CMK (cell line): ENCODE measurements at regions not wholly inside any gene's neighbourhood (a gene's known extent, or its start where the extent isn't known, plus 50 kb on each side); places are given as distances from the start of the nearest gene placed in this dataset.
"Not testable (repeated sequence)": the region's sequence is repeated elsewhere in the genome, so short reads cannot be mapped to it uniquely, and the experiment has no call there.

ENCODE experiments used
- DNase-seq: peaks from one replicate; pipeline ENCODE4 v3.0.0-alpha.2; 2010; ENCODE audit warnings: low read depth

DNA sequence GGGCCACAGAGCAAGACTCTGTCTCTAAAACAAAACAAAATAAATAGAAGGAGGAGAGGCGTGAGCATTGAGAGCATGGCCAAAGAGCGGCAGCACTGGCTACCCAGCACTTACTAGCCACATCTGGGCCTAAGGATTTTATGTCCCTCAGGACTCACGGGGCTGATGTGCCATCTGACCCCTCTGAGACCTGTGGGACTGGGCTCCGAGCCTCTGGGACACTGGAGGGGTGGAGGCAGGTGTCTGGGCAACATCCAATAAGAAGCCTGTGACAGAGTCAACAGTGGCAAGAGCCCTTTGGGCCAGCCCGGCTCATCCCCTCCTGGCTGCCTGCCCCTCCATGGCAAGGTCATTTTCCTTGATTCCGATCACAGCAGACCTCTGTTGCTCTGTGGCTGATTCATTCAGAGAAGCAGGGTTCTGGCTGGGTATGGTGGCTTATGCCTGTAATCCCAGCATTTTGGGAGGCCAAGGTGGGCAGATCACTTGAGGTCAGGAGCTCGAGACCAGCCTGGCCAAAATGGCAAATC, 60.7 kb downstream of the RRM2 start:
- no peak for DNase-seq

DNA sequence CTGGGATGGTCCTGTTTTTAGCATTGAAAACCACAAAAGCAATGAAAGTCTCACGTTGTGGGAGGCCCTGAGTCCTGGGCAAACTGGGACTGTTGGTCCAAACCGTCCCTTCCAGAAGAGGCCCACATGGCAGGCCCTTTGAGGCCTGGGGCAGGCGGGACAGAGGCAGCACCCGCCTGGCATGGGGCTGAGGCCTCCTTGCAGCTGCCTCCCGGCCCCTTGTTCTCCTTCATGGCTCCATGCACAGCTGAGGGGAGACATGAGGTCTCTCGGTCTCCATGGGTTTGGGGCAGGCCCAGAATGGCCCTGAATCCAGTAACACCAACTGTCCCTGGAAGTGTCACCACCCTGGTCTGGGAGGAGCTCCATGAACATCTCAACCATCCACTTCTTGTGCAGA, 61.9 kb downstream of the RRM2 start:
- DNase-seq = no peak

DNA sequence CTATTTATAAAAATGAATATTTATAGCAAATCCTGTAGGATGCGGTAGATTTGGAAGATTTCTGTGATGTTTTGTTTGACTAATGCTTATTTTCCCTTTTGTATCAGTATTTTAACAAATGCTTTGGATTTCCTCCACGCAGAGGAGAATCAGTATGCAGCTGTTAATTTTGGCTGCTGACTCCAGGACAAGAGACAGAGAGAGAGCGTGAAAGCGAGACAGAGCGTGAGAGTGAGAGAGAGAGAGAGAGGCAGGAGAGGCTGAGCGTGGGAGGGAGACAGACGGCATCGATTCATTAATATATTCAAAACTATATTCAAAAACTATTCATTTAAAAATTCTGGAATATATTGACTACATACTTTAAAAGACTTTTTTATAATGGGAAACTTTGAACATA, 62.5 kb downstream of the RRM2 start:
- no peak for DNase-seq

DNA sequence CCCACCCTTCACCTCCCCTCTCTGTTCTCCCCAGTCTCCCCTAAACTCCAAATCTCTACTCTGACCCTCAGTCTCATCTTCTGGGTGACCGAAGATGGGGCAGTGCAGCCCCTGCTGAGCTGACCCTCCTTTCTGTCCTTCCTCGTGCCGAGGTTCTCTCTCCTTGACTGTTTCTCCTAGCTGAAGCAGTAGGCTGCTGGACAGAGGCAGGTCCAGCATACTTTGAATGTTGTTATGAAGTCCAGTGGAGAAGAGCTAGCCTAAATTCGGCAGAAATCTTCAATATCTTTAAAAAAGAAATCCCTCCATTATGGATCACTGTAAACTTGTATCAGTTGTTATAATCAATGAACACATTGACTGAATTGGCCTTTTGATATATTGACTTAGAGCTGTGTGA, 63.2 kb downstream of the RRM2 start:
- DNase-seq = no peak

DNA sequence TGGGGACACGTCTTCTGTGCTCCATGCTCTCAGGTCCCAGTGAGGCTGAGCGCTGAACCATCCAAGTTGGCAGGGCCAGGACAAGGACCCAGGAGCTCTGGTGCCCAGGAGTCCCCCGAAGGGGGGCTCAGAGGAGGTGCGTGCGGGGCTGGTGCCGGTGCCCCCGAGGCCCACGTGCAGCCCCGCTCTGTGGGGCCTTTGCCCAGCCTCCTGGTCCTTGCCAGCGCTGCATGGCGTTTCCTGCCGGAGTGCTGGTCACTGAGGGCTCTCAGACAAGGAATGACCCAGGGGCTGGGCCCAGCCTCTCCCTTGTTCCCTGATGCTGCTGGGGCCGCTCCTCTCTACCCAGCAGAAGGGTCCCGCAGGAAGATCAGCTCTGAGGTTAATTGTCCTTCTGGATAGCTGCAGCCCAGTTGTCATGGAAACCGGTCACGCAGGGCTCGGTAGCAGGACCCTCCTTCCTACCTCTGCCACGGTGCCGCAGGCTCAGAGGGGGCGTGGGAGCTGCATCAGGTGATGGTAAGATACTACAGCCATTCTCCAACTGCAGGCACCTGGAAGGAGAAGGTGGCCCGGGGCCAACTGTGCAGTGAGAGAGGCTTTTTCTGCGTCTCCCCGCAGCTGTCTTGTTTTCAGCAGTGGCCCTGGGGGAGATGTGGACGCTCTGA, 64.5 kb downstream of the RRM2 start:
- DNase-seq = no peak

DNA sequence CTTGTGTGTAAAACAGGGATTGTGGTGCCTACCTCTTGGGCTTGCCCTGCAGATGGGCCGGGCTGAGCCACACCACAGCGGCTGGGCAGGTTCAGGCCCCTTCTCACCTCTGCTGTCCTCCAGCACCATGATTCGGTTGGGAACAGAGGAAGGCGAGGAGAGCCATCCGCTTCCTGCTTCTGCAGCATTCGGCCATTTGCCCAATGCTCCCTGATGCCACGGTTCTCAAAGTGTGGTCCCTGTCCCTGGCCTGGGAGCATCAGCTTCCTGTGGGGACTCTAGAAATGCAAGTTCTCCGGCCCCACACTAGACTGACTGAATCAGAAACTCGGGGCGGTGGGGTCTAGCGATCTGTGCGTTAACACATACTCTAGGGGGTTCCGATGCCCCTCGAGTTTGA, 65.1 kb downstream of the RRM2 start:
- DNase-seq = no peak

DNA sequence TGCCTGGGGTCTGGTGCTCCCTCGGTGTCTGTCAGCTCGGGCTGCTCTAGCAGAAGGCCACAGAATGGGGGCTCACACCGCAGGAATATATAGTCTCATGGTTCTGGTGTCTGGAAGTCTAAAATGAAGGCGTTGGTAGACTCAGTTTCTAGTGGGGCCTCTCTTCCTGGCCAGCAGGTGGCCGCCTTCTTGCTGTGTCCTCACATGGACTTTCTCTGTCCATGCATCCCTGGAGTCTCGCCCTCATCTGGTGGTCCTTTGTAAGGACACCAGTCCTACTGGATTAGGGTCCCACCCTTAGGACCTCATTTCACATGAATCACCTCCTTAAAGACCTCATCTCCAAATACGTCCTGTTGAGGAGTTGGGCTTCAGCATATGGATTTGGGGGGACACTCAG, 65.7 kb downstream of the RRM2 start:
- DNase-seq = peak; percentile 22

DNA sequence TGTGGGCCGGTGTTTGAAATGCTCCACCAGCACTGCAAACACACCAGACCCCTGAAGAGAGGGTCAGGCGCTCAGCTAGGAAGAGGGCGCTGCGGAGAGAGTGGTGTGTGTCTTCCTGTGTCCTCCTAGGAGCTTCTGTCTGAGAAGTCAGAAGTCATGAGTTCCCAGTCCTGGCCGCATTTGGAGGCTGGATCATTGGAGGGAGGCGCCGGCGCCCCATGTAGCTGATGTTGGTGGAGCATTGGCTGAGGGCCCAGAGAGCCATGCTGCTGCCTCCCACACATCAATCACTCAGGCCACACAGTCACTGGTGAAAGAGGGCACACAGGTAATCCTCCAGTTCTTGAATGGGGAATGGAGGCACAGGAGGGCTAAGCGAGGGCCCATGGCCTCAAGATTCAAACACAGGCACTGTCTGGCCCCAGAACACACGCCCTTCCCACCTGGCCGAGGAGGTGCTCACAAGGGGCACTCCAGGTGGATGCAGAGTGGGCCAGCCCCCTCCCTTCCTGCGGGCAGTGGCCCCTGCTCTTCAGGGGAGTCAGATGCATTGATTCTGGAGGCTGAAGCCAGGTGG, 66.3 kb downstream of the RRM2 start:
- DNase-seq = no peak

DNA sequence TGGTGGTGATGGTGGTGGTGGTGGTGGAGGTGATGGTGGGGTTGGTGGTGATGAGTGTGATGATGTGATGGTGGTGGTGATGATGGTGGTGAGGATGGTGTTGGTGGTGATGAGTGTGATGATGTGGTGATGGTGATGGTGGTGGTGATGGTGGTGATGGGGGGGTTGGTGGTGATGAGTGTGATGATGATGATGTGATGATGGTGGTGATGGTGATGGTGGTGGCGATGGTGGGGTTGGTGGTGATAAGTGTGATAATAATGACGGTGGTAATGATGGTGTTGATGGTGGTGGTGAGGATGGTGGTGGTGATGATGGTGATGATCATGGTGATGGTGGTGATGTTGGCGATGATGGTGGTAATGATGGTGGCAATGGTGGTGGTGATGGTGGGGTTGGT, 67.7 kb downstream of the RRM2 start:
- DNase-seq = no peak

DNA sequence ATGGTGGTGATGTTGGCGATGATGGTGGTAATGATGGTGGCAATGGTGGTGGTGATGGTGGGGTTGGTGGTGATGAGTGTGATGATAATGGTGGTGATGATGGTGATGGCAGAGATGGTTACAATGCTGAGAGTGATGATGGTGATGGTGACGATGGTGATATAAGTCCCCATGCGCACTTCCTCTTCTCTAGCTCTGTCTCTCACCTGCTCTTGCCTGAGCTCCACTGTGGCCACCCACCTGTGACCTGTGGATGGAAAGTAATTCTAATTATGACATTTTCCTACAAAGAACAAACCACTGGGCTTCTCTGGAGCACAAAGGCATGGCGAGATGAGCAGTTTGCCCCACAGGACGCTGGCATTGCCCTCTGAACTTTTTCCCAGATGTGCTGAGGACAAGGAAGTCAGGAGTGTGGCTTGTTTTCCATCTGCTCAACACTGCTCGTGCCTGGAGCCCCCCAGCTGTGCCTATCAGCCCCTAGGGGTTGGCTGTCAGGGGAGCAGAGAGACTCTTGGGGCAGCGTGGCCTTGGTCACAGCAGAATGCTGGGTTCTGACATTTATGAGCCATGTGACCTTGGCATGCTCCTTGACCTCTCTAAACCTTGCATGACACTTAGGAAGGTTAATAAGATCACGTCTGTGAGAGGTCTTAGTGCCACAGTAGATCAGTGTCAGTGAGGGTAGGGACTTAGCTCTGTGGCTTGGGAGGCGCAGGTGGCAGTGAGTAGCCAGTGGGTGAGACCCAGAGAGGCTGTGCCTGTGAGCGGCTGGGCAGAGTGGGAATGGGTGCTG, 68.4 kb downstream of the RRM2 start:
- no peak for DNase-seq

DNA sequence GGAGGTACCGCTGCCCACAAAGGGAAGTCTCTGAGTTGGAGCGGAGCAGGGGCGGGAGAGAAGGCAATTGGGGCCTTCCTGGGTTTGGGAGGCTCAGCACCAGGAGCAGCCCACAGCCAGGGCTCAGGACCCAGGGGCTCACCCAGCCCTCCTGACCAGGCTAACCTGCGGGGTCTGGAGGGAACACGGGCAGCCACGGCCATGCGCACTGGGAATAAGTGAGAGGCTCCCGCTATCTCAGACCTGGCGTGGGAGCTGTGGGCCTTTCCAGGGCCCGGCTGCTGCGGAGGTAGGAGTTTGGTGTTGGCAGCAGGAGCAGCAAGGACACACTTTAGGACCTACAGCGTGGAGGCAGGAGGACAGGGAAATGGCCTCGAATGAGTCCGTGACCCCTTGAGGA, 69.0 kb downstream of the RRM2 start:
- no peak for DNase-seq

DNA sequence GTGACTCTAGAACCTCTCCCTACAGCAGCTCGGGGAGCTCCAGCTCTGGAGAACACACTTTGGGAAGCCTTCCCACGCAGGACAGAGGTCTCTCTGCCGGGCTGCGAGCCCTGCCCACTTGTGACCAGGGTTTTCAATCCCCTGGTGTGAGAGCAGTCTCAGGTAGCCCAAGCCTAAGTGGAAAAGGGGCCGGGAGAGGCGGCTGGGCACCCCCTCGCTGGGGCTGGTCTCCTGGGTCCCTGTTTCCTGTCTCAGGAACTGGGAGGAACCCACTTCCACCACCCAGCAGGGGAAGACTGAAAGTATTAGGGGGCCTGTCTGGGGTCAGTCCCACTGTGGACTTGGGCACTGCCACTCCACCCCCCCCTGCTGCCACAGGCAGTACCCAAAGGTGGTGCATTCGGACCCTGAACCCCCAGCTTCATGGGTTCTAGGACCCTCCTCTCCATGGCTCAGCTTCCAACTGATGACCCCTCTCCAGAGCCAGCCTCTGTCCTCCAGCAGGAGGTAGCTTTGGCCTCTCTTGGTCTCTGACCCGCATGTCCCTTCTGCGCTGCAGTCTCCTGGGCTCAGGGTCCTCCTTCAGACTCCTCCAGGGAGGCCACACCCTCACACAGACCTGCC, 70.0 kb downstream of the RRM2 start:
- DNase-seq = no peak

DNA sequence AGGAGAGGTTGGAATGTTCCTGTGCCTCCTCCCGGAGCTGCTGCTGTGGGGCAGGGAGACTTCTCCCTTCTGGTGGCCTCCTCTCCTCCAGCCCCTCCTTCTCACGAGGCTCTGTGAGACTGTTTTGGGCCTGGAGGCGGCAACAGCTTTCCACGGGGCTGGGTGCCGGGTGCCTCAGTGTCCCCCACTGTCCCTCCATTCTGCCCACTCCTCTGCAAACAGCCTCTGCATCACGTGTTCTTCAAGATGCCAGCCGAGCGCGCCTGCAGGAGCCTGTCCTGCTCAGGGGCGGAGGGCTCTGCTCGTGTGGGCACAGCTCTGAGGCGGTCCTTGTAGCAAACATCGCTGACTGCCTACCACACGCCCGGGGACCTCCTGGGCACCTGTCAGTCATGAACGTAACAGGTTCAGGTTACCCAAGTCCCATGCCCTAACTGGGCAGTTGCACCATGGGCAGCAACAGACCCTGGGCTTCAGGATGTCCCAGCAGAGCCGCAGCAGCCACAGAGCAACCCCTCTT, 70.8 kb downstream of the RRM2 start:
- DNase-seq = no peak

DNA sequence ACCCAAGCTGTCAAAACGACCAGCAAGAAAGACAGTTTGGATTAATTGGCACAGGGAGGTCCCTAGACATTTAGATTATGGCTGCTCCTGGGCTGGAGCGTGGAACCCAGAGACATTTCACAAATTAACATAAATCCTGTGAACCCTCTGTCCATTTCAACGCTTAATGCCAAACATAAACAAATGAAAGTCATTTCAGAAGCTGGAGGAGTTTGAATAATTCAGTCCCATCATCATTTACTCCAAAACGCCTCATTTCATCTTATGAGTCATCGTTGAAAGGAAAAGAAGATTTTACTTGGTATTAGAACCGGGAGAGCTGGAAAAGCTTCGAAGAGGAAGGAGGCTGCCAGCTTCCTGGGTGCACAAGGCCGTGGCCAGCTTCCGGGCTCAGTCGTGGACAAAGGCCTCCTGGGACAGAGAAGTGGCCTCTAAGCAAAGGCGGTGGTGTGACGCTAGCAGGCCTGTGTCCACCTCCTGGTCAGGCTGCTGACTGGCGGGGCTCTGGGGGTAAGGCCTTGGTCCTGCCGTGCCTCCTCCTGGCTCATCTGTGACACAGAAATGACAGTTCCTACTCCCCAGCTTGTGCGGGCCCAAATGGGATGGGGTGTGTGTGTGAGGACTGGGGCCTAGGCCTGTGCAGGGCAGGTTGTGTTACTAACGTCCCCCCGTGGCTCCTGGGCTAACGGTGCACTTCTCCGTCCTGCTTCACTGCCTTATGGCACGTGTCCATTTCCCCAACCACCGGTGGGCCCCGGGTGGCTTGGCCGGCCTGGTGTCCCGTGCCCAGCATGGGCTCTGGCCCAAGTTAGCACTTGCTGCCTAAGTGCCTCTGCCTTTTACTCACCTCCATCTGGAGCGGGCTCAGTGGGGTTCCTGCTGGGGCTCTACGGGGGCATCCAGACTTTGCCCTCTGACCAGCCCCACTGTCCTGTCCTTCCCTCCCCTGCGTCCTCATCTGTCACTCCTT, 71.6 kb downstream of the RRM2 start:
- no peak for DNase-seq

DNA sequence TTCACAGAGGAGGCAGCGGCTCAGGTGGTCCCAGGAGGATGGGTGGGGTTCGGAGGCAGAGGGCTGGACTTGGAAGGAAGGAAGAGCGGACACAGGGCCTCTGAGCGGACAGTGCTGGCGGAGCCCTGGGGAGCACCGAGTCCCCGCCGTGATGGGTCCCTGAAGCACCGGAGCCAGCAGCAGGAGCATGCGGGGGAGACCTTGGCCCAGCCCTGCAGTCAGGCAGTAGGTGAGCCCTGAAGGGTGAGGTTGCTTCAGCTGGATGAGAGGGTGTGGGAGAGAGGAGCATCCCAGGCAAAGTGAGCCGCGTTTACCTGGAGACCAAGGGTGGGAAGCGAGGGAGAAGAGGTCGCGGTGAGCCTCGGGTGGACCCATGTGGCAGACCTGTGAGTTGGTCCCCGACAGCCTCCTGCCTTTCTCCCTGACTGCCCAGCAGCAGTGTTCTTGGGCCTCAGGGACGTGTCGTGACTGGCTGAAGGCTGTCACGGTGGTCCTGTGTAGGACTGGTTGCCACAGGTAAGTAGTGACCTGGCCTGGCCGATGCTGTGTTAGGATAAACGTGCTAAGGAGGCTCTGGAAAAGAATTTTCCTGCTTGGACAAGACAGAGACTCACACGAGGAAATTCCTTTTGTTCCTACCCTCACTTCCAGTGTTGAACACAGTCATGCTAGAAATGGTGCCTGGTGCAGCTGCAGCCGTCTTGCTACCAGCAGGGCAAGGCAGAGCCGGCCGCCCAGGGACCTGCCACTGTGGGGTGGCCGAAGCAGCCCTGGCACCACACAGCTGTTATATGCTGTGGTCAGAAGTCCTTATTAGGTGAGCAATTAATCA, 73.0 kb downstream of the RRM2 start:
- no peak for DNase-seq

DNA sequence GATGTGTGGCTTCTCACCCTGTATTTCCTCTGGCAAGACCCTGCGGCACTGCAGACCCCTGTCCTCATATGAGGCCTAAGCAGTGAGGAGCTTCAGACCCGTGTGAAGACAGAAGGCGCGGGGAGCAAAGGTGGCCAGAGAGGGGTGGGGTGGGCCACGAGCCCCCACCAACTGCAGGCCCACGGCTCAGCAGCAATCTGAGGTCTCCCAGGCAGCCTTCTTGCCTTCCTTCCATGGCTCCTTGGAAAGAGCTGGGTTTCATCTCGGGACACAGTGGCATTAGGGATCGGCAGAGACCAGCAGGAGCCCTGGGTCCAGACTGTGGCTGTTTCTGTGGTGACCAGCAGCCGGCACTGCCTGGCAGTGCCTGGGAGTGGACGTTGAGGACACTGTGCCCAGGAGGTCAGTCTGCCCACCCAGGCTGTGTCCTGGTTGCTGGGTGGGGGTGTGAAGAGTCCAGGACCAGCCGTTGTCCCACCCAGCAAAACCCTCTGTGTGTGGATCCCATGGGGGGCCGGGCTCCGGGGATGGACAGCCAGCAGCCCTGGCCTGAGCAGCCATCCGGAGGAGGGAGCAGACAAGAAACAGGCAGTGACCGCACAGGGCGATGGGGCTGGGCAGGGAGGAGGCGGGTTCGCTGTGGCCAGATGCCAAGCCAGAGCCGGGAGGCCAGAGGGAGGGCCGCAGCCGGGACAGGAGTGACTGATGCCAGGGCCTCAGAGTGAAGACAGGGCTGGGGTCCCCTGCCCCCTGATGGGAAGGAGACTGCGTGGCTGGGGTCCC, 73.8 kb downstream of the RRM2 start:
- no peak for DNase-seq

DNA sequence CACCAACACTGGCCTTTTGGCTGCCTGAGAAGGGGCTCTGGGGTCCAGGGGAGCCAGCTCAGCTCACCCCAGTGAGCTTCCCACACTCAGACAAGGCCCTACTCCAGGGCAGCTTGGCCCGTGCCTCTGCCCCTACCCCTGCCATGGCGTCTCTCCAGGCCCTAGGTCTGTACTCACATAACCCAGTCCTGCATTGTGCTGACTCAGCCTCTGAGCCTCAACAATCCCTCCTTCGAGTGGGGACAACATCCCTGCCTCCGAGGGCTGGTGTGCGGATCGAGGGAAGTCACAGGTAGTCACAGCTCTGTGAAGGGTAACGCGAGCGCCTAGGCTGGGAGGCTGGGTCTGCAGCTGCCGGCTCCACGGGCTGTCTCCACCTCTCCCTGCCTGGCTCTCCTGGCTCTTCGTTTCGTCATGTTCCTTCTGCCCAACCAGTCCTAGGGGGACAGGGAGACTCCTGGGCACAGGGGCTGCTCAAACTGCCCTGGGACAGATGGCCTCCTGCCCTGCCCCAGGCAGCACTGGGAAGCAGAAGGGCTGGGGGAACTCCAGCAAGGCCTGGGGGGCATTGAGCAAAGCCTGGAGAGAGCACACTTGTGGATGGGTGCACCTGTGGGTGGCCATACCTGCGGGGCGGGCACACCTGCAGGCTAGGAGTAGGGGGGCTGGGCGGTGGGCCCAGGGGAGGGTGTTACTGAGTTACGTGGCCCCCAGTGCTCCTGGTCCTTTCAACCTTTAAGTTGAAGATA, 74.6 kb downstream of the RRM2 start:
- DNase-seq = no peak

DNA sequence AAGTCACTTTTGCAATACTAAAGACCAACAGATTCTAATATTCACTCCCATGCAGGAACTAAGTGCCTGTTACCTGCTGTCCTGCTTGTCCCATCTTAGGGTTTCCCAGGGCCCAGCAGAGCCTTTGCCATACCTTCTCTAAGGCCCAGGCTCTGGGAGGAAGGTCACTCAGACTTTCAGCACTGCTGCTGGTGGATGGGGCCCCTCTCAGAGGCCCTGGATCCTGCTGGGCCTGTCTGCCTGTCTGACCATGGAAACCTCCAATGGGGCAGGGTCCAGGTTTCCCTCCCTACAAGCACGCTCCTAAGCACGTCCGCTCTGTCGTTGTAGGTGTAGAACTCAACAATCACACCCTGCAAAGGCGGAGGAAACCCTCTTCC, 75.1 kb downstream of the RRM2 start:
- no peak for DNase-seq

DNA sequence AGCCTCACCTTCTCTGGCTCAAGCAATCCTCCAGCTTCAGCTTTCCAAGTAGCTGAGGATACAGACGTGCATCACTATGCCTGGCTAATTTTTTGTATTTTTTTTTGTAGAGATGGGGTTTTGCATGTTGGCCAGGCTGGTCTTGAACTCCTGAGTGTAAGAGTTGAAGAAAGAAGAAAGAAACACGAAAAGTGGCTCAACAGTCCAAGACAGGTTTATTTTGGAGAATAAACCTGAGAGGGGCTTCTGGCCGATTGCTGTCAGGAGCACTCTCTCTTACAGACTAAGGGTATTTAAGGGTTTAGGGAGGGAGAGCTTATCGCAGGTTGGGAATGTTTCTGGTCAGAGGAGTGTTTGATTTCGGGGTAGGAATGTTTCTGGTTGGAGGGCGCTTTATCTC, 75.9 kb downstream of the RRM2 start:
- DNase-seq = not testable (repeated sequence)
